Mesothelial cell of epicardium (in vitro differentiated cells): ENCODE measurements at regions not wholly inside any gene's neighbourhood (a gene's known extent, or its start where the extent isn't known, plus 50 kb on each side); places are given as distances from the start of the nearest gene placed in this dataset.

Experiments used
- DNase-seq, 2 experiments: peaks; one replicate each; pipeline ENCODE4 v3.0.0; 2021; ENCODE audit warnings: low spot score in 2 of 2; ENCODE audit not compliant: unreplicated experiment in 2 of 2
- H3K27ac Mint-ChIP-seq: 2 replicates; pipeline ENCODE4 v1.8.0; 2021; ENCODE audit warnings: mixed read lengths
- H3K27me3 Mint-ChIP-seq: 2 replicates; pipeline ENCODE4 v1.8.0; 2021; ENCODE audit warnings: low read depth, mixed read lengths
- H3K36me3 Mint-ChIP-seq: 2 replicates; pipeline ENCODE4 v1.8.0; 2021; ENCODE audit warnings: mixed read lengths
- H3K4me1 Mint-ChIP-seq: 2 replicates; pipeline ENCODE4 v1.8.0; 2021; ENCODE audit warnings: mixed read lengths
- H3K4me3 Mint-ChIP-seq: 2 replicates; pipeline ENCODE4 v1.8.0; 2021; ENCODE audit warnings: mild to moderate bottlenecking, moderate library complexity, mixed read lengths
- H3K9me3 Mint-ChIP-seq: 2 replicates; pipeline ENCODE4 v1.8.0; 2021; ENCODE audit warnings: mixed read lengths
- CTCF ChIP-seq: fragments of 200-600 bp; sonication (generic); IDR thresholded peaks from one replicate; pipeline ENCODE4 v1.5.0; 2021; ENCODE audit warnings: antibody characterized with exemption; ENCODE audit not compliant: unreplicated experiment

- peaks cover 23% of the 10 kb centered on the region for H3K4me1 Mint-ChIP-seq
- H3K27ac Mint-ChIP-seq: no peak overlapping the region
- H3K4me3 Mint-ChIP-seq: no peak overlapping the region
- H3K27me3 Mint-ChIP-seq: no peaks in the 10 kb centered on the region
- no peak for DNase-seq
- peaks cover 8% of the 10 kb centered on the region for H3K9me3 Mint-ChIP-seq
- H3K36me3 Mint-ChIP-seq: no peaks in the 10 kb centered on the region
- no peak for TF ChIP-seq CTCF
Observed at GRCh38 chr12:93144109-93144508, 215.0 kb upstream of the EEA1 start.

DNA sequence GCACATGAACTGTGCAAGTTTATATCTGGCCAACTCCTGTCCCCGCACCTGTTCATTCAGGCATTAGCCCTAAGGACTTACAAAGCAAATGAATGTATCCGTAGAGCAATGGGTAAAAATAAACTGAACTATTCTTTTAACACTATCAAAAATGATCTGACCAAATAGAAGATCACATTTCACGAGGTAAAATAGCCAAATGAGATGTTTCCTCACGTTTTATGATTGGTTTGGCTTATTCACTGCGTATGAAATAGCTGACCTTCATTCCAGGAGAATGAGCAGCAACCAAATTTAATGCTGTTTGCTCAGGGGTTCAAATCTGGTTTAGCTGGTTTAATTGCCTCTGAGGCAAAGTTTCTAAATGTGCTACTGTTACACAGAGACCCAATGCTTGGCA is 216.0 kb upstream of the EEA1 start:
- DNase-seq: no peak
- Mint-ChIP-seq H3K36me3 (no peaks in the 10 kb centered on the region), H3K9me3 (peaks cover 8% of the 10 kb centered on the region), H3K27ac (no peak overlapping the region), H3K27me3 (no peaks in the 10 kb centered on the region), H3K4me3 (no peak overlapping the region), H3K4me1 (peaks cover 23% of the 10 kb centered on the region)
- TF ChIP-seq CTCF: no peak

DNA sequence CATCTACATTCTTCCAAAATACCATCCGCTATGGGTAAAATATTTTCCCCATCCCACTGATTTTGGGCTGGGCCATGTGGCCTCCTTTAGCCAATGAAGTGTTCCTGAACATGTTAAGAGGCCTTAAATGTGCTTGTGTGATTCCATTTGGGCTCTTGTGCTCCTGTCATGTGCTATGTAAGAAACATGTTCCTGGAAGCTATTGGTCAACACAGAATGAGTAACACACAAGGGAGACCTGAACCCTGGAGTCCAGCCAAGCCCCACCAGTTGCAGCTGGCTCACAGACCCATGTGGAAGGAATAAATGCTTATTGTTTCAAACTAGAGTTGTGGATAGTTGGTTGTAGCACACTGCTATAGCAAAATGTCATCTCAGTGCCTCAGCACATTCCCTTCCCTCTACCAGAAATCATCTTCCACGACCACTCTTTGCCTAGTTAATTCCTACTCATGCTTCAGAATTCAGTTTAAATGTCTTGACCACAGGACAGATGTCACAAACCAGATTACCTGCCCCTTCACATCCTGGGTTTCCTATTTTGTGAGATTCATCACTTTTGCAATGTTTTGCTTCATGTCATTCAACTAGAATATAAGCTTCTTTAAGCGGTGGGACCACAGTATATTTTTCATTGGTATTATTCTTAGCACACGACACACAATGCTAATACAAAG is 217.3 kb upstream of the EEA1 start:
- no peak overlapping the region for H3K27ac Mint-ChIP-seq
- no peak for DNase-seq
- H3K4me3 Mint-ChIP-seq: no peak overlapping the region
- H3K27me3 Mint-ChIP-seq: no peaks in the 10 kb centered on the region
- peaks cover 23% of the 10 kb centered on the region for H3K4me1 Mint-ChIP-seq
- no peaks in the 10 kb centered on the region for H3K36me3 Mint-ChIP-seq
- TF ChIP-seq CTCF: no peak
- H3K9me3 Mint-ChIP-seq: peaks cover 4% of the 10 kb centered on the region

- peaks cover 23% of the 10 kb centered on the region for H3K4me1 Mint-ChIP-seq
- no peaks in the 10 kb centered on the region for H3K36me3 Mint-ChIP-seq
- H3K4me3 Mint-ChIP-seq: no peak overlapping the region
- H3K9me3 Mint-ChIP-seq: peaks cover 3% of the 10 kb centered on the region
- DNase-seq: no peak
- no peak overlapping the region for H3K27ac Mint-ChIP-seq
- no peak for TF ChIP-seq CTCF
- H3K27me3 Mint-ChIP-seq: no peaks in the 10 kb centered on the region
Observed at GRCh38 chr12:93146970-93147369, 217.9 kb upstream of the EEA1 start.

GRCh38 chr12:93148412-93148811 is 219.3 kb upstream of the EEA1 start:
- Mint-ChIP-seq H3K27ac (no peak overlapping the region), H3K36me3 (no peaks in the 10 kb centered on the region), H3K27me3 (no peaks in the 10 kb centered on the region), H3K4me3 (no peak overlapping the region), H3K9me3 (peaks cover 4% of the 10 kb centered on the region), H3K4me1 (peaks cover 23% of the 10 kb centered on the region)
- TF ChIP-seq CTCF: no peak
- no peak for DNase-seq

- H3K36me3 Mint-ChIP-seq: no peaks in the 10 kb centered on the region
- no peak for DNase-seq
- TF ChIP-seq CTCF: no peak
- H3K9me3 Mint-ChIP-seq: peaks cover 4% of the 10 kb centered on the region
- peaks cover 22% of the 10 kb centered on the region for H3K4me1 Mint-ChIP-seq
- H3K27ac Mint-ChIP-seq: no peak overlapping the region
- no peaks in the 10 kb centered on the region for H3K27me3 Mint-ChIP-seq
- H3K4me3 Mint-ChIP-seq: no peak overlapping the region
Observed at GRCh38 chr12:93149229-93149628, 220.1 kb upstream of the EEA1 start.
